OCI-LY1 (cell line): ENCODE measurements at regions not wholly inside any gene's neighbourhood (a gene's known extent, or its start where the extent isn't known, plus 50 kb on each side); places are given as distances from the start of the nearest gene placed in this dataset.

Experiments used
- H2AFZ ChIP-seq: fragments of 200-600 bp; sonication (generic), shearing (Covaris generic); 2 replicates; pipeline ENCODE4 v1.6.0; 2014; ENCODE audit warnings: antibody characterized with exemption, mild to moderate bottlenecking, low read length
- H3F3A ChIP-seq: fragments of 200-600 bp; sonication (generic), shearing (Covaris generic); 2 replicates; pipeline ENCODE4 v1.6.0; 2014; ENCODE audit warnings: mild to moderate bottlenecking, antibody characterized with exemption, low read length, moderate library complexity; ENCODE audit not compliant: insufficient read depth
- H3K27ac ChIP-seq: fragments of 200-600 bp; sonication (generic); 2 replicates; pipeline ENCODE4 v1.5.1; 2014; ENCODE audit warnings: low read length, mixed run types, mild to moderate bottlenecking, low read depth; ENCODE audit not compliant: poor library complexity, severe bottlenecking
- H3K27me3 ChIP-seq: fragments of 200-600 bp; sonication (generic); 2 replicates; pipeline ENCODE4 v1.6.0; 2014; ENCODE audit warnings: antibody characterized with exemption, mild to moderate bottlenecking, low read length, moderate library complexity; ENCODE audit not compliant: insufficient read depth
- H3K36me3 ChIP-seq: fragments of 200-600 bp; sonication (generic); 2 replicates; pipeline ENCODE4 v1.6.1; 2014; ENCODE audit warnings: mild to moderate bottlenecking, antibody characterized with exemption, low read length, moderate library complexity, mixed read lengths; ENCODE audit not compliant: insufficient read depth
- H3K4me1 ChIP-seq: fragments of 200-600 bp; sonication (generic); 2 replicates; pipeline ENCODE4 v1.5.1; 2014; ENCODE audit warnings: mild to moderate bottlenecking, low read length, moderate library complexity; ENCODE audit not compliant: insufficient read depth, severe bottlenecking
- H3K4me2 ChIP-seq: fragments of 200-600 bp; sonication (generic), shearing (Covaris generic); 2 replicates; pipeline ENCODE4 v1.6.1; 2014; ENCODE audit warnings: low read length
- H3K4me3 ChIP-seq: fragments of 200-600 bp; sonication (generic); 2 replicates; pipeline ENCODE4 v1.5.1; 2014; ENCODE audit warnings: low read length, low read depth, mild to moderate bottlenecking, mixed read lengths; ENCODE audit not compliant: poor library complexity, severe bottlenecking
- H3K79me2 ChIP-seq: fragments of 200-600 bp; shearing (Covaris generic); 2 replicates; pipeline ENCODE4 v1.6.1; 2016; ENCODE audit warnings: mixed run types, low read length, mixed read lengths; ENCODE audit not compliant: insufficient read depth
- H3K9ac ChIP-seq: fragments of 200-600 bp; sonication (generic), shearing (Covaris generic); 2 replicates; pipeline ENCODE4 v1.6.1; 2014; ENCODE audit warnings: mild to moderate bottlenecking, low read length, mixed read lengths
- H3K9me2 ChIP-seq: fragments of 200-600 bp; sonication (generic), shearing (Covaris generic); 2 replicates; pipeline ENCODE4 v1.6.1; 2014; ENCODE audit warnings: low read depth, mild to moderate bottlenecking, low read length, mixed read lengths
- H3K9me3 ChIP-seq: fragments of 200-600 bp; shearing (Covaris generic); 2 replicates; pipeline ENCODE4 v1.6.1; 2014; ENCODE audit warnings: low read length, mixed read lengths
- H4K20me1 ChIP-seq: fragments of 200-600 bp; sonication (generic), shearing (Covaris generic); 2 replicates; pipeline ENCODE4 v1.6.0; 2016; ENCODE audit warnings: mild to moderate bottlenecking, low read length; ENCODE audit not compliant: insufficient read depth
- EZH2 ChIP-seq: fragments of 200-600 bp; sonication (generic), shearing (Covaris generic); IDR thresholded peaks from 2 replicates; pipeline ENCODE4 v1.8.0; 2017; ENCODE audit warnings: borderline replicate concordance, mixed run types, mild to moderate bottlenecking, antibody characterized with exemption, low read length, moderate library complexity, mixed read lengths
- TF ChIP-seq, protein P1 (sequence below): fragments of 200-600 bp; sonication (generic), shearing (Covaris generic); IDR thresholded peaks from 2 replicates; pipeline ENCODE4 v1.5.1; 2017; ENCODE audit warnings: mild to moderate bottlenecking, antibody characterized with exemption, low read length, moderate library complexity, mixed read lengths

DNA sequence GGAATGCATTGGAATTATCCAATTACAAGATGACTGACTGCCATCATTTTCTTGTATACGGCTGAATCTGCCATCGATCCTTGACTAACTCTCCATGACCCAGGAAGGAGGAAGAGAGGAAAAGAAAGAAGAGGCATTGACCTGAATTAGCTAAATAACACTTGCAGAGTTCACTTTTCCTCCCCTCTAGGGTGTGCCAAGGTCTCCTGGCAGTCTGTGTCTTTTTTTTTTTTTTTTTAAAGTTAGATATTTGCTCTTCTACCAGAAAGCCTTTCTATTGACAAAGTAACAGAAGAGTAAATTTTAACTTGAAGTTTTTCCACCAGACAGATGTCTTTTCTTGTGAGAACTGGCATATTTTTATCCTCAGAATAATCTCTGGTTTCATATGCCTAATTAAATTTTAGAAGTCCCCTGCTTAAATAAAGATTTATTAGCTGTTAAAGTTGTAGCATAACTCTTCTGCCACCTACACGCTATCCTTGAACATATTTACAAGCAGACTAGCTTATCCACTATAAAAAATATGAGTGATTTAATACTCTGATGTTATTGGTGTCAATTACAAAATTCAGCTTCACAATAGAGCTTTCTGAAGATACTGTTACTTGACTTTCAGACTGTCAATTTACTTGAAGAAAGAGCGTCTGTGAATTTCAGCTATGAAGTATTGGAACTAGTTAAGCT is 171.7 kb upstream of the ETAA1 start:
- no peak overlapping the region for H3K4me2 ChIP-seq
- H3K9me3 ChIP-seq = no peaks in the 10 kb centered on the region
- no peaks in the 10 kb centered on the region for H3K79me2 ChIP-seq
- H3K27me3 ChIP-seq = no peaks in the 10 kb centered on the region
- no peaks in the 10 kb centered on the region for H3K4me1 ChIP-seq
- H3K27ac ChIP-seq = no peak overlapping the region
- no peaks in the 10 kb centered on the region for H3F3A ChIP-seq
- TF ChIP-seq EZH2 = no peak
- TF ChIP-seq, protein P1, sequence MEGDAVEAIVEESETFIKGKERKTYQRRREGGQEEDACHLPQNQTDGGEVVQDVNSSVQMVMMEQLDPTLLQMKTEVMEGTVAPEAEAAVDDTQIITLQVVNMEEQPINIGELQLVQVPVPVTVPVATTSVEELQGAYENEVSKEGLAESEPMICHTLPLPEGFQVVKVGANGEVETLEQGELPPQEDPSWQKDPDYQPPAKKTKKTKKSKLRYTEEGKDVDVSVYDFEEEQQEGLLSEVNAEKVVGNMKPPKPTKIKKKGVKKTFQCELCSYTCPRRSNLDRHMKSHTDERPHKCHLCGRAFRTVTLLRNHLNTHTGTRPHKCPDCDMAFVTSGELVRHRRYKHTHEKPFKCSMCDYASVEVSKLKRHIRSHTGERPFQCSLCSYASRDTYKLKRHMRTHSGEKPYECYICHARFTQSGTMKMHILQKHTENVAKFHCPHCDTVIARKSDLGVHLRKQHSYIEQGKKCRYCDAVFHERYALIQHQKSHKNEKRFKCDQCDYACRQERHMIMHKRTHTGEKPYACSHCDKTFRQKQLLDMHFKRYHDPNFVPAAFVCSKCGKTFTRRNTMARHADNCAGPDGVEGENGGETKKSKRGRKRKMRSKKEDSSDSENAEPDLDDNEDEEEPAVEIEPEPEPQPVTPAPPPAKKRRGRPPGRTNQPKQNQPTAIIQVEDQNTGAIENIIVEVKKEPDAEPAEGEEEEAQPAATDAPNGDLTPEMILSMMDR = no peak
- no peaks in the 10 kb centered on the region for H3K36me3 ChIP-seq
- H3K9ac ChIP-seq = no peak overlapping the region
- H3K9me2 ChIP-seq = no peaks in the 10 kb centered on the region
- H3K4me3 ChIP-seq = no peak overlapping the region
- no peak overlapping the region for H2AFZ ChIP-seq
- no peaks in the 10 kb centered on the region for H4K20me1 ChIP-seq

DNA sequence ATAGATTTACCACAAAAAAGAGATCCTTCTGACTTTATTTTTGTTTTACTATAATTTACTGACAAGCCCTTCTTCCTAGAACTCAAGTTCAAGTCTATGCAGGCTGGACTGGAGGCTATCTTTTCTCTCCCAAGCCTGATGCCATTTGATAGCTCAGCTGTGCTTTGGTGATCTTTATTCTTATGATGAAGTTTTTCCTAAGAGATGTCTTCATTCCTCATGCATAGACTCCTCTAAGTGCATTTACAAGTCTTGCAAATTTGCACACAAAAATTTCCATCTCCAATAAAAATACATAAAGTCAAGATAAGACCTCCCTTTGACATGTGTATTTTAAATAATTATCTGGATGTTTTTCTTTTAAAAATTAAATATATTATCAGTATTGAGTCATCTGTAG is 167.4 kb upstream of the ETAA1 start:
- Histone ChIP-seq H4K20me1 (no peaks in the 10 kb centered on the region), H3F3A (no peaks in the 10 kb centered on the region), H3K79me2 (no peaks in the 10 kb centered on the region), H2AFZ (no peak overlapping the region), H3K9me3 (no peaks in the 10 kb centered on the region), H3K4me2 (no peak overlapping the region), H3K9me2 (no peaks in the 10 kb centered on the region), H3K36me3 (no peaks in the 10 kb centered on the region), H3K9ac (no peak overlapping the region), H3K27me3 (no peaks in the 10 kb centered on the region), H3K4me1 (no peaks in the 10 kb centered on the region), H3K4me3 (no peak overlapping the region), H3K27ac (no peak overlapping the region)
- TF ChIP-seq, protein P1 = no peak
- TF ChIP-seq EZH2 = no peak

DNA sequence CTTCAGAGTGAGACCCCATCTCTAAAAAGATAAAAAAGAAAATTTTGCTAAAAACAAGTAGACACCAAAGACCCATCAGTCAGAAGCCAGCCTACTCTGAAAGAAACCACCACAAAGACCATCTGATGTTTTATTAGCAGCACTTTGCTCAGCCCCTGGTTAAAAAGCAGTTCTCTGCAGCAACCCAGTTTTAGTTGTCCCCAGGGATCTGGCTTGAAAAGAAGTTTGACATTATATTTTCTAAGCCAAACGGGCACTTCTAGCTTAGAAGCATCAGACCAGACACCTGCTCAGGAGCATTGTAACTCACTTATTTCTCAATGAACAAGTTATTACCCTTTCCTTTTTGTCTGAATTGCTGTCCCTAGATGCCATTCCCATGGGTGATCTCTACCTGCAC is 164.2 kb upstream of the ETAA1 start:
- Histone ChIP-seq H3K4me1 (no peaks in the 10 kb centered on the region), H4K20me1 (no peaks in the 10 kb centered on the region), H3K9me3 (no peaks in the 10 kb centered on the region), H3K27ac (no peak overlapping the region), H3K9me2 (no peaks in the 10 kb centered on the region), H3K4me2 (no peak overlapping the region), H3K36me3 (no peaks in the 10 kb centered on the region), H3K27me3 (no peaks in the 10 kb centered on the region), H3K4me3 (no peak overlapping the region), H3K9ac (no peak overlapping the region), H3F3A (no peaks in the 10 kb centered on the region), H3K79me2 (no peaks in the 10 kb centered on the region), H2AFZ (no peak overlapping the region)
- TF ChIP-seq, protein P1 = no peak
- TF ChIP-seq EZH2 = no peak
